DOHH2 (cell line): ENCODE measurements at regions not wholly inside any gene's neighbourhood (a gene's known extent, or its start where the extent isn't known, plus 50 kb on each side); places are given as distances from the start of the nearest gene placed in this dataset.

Experiments
- H3F3A ChIP-seq: fragments of 200-600 bp; sonication (generic), shearing (Covaris generic); 2 replicates; pipeline ENCODE4 v1.6.0; 2016; ENCODE audit warnings: antibody characterized with exemption, mild to moderate bottlenecking; ENCODE audit not compliant: control insufficient read depth, insufficient read depth
- H3K27ac ChIP-seq: fragments of 200-600 bp; sonication (generic); 2 replicates; pipeline ENCODE4 v1.5.1; 2014; ENCODE audit warnings: low read depth, mild to moderate bottlenecking, low read length, moderate library complexity
- H3K27me3 ChIP-seq: fragments of 200-600 bp; sonication (generic); 2 replicates; pipeline ENCODE4 v1.6.1; 2014; ENCODE audit warnings: mild to moderate bottlenecking, low read length, mixed read lengths; ENCODE audit not compliant: control insufficient read depth
- H3K36me3 ChIP-seq: fragments of 200-600 bp; sonication (generic); 2 replicates; pipeline ENCODE4 v1.6.1; 2014; ENCODE audit warnings: mild to moderate bottlenecking, low read length, moderate library complexity, mixed read lengths; ENCODE audit not compliant: control insufficient read depth
- H3K4me1 ChIP-seq: fragments of 200-600 bp; sonication (generic); 2 replicates; pipeline ENCODE4 v1.6.1; 2014; ENCODE audit warnings: mild to moderate bottlenecking, low read length, mixed read lengths; ENCODE audit not compliant: control insufficient read depth
- H3K4me2 ChIP-seq: fragments of 200-600 bp; sonication (generic); 2 replicates; pipeline ENCODE4 v1.6.0; 2014; ENCODE audit warnings: mild to moderate bottlenecking, low read length, moderate library complexity
- H3K4me3 ChIP-seq: fragments of 200-600 bp; sonication (generic); 2 replicates; pipeline ENCODE4 v1.5.1; 2014; ENCODE audit warnings: mild to moderate bottlenecking, low read length, mixed read lengths
- H3K79me2 ChIP-seq: fragments of 200-600 bp; sonication (generic); 2 replicates; pipeline ENCODE4 v1.6.1; 2014; ENCODE audit warnings: mild to moderate bottlenecking, low read length, mixed read lengths; ENCODE audit not compliant: control insufficient read depth
- H3K9me2 ChIP-seq: fragments of 200-600 bp; sonication (generic); replicated peaks from 2 replicates; pipeline ENCODE4 v1.6.1; 2014; ENCODE audit warnings: mild to moderate bottlenecking, low read length, mixed read lengths; ENCODE audit not compliant: control insufficient read depth
- H3K9me3 ChIP-seq: fragments of 200-600 bp; sonication (generic); 2 replicates; pipeline ENCODE4 v1.6.1; 2014; ENCODE audit warnings: antibody characterized with exemption, low read length, mixed read lengths; ENCODE audit not compliant: control insufficient read depth, insufficient read depth
- H4K20me1 ChIP-seq: fragments of 200-600 bp; sonication (generic); 2 replicates; pipeline ENCODE4 v1.6.0; 2014; ENCODE audit warnings: low read depth, mild to moderate bottlenecking, antibody characterized with exemption, low read length, moderate library complexity; ENCODE audit not compliant: control insufficient read depth, insufficient read depth
- EZH2phosphoT487 ChIP-seq: fragments of 200-600 bp; sonication (generic); IDR thresholded peaks from 2 replicates; pipeline ENCODE4 v1.6.1; 2017; ENCODE audit warnings: borderline replicate concordance, mild to moderate bottlenecking, antibody characterized with exemption, low read length, moderate library complexity, mixed read lengths
- TF ChIP-seq, protein P1 (sequence below): fragments of 200-600 bp; sonication (generic); IDR thresholded peaks from one replicate; pipeline ENCODE4 v1.5.1; 2014; ENCODE audit warnings: antibody characterized with exemption, mild to moderate bottlenecking, low read depth, low read length; ENCODE audit not compliant: poor library complexity, severe bottlenecking

DNA sequence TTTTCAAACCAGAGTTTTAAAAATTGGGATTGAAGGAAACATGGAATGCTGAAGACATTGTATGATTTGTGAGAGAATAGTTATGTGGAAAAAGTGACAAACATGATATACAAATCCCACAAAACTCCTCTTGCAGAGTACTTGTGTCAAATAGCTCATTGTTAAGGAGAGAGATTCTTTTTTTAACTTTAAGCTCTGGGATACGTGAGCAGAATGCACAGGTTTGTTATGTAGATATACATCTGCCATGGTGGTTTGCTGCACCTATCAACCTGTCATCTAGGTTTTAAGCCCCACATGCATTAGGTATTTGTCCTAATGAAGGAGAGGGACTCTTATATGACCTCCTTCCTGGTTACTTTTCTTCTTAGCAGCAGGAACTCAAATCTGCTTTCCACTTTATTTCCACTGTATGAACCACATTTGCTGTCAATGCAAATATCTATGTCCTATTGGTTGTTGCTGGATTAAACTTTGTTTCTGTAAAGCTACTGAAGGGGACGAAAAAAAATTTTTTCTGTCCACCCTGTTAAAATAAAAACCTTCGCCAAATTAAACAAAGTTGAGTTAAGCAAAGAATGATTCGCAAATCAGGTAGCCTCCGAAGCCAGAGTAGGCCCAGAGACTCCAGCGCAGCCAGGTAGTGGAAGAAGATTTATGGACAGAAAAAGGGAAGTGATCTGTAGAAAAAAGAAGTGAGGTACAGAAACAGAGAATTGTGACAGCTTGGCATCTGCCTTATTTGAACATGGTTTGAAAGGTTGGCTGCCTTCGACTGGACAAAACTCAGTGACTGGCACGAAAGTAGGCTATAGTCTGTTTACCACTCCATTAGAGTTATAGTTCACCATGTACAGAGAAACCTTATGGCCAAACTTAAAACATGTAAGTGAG lies 430.1 kb upstream of the CHST9 start:
- no peak overlapping the region for H3K4me3 ChIP-seq
- H3K4me2 ChIP-seq = no peak overlapping the region
- no peaks in the 10 kb centered on the region for H3K9me2 ChIP-seq
- H3K4me1 ChIP-seq = no peaks in the 10 kb centered on the region
- H3F3A ChIP-seq = no peaks in the 10 kb centered on the region
- no peaks in the 10 kb centered on the region for H3K36me3 ChIP-seq
- H3K79me2 ChIP-seq = no peaks in the 10 kb centered on the region
- no peaks in the 10 kb centered on the region for H3K9me3 ChIP-seq
- no peaks in the 10 kb centered on the region for H3K27me3 ChIP-seq
- no peak overlapping the region for H3K27ac ChIP-seq
- TF ChIP-seq, protein P1, sequence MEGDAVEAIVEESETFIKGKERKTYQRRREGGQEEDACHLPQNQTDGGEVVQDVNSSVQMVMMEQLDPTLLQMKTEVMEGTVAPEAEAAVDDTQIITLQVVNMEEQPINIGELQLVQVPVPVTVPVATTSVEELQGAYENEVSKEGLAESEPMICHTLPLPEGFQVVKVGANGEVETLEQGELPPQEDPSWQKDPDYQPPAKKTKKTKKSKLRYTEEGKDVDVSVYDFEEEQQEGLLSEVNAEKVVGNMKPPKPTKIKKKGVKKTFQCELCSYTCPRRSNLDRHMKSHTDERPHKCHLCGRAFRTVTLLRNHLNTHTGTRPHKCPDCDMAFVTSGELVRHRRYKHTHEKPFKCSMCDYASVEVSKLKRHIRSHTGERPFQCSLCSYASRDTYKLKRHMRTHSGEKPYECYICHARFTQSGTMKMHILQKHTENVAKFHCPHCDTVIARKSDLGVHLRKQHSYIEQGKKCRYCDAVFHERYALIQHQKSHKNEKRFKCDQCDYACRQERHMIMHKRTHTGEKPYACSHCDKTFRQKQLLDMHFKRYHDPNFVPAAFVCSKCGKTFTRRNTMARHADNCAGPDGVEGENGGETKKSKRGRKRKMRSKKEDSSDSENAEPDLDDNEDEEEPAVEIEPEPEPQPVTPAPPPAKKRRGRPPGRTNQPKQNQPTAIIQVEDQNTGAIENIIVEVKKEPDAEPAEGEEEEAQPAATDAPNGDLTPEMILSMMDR = no peak
- no peak for TF ChIP-seq EZH2phosphoT487
- H4K20me1 ChIP-seq = no peaks in the 10 kb centered on the region

- Histone ChIP-seq H3K4me3 (no peak overlapping the region), H3K9me2 (no peaks in the 10 kb centered on the region), H3K27me3 (no peaks in the 10 kb centered on the region), H3F3A (no peaks in the 10 kb centered on the region), H3K4me1 (no peaks in the 10 kb centered on the region), H4K20me1 (no peaks in the 10 kb centered on the region), H3K9me3 (no peaks in the 10 kb centered on the region), H3K4me2 (no peak overlapping the region), H3K36me3 (no peaks in the 10 kb centered on the region), H3K27ac (no peak overlapping the region), H3K79me2 (no peaks in the 10 kb centered on the region)
- TF ChIP-seq EZH2phosphoT487 = no peak
- TF ChIP-seq, protein P1 = no peak
Observed at GRCh38 chr18:27609221-27609620, 424.1 kb upstream of the CHST9 start.

- Histone ChIP-seq H3K27ac (no peak overlapping the region), H4K20me1 (no peaks in the 10 kb centered on the region), H3K9me3 (no peaks in the 10 kb centered on the region), H3K9me2 (no peaks in the 10 kb centered on the region), H3K79me2 (no peaks in the 10 kb centered on the region), H3K4me3 (no peak overlapping the region), H3K36me3 (no peaks in the 10 kb centered on the region), H3F3A (no peaks in the 10 kb centered on the region), H3K4me2 (no peak overlapping the region), H3K27me3 (no peaks in the 10 kb centered on the region), H3K4me1 (no peaks in the 10 kb centered on the region)
- no peak for TF ChIP-seq EZH2phosphoT487
- TF ChIP-seq, protein P1 = peak; percentile 65
Observed at GRCh38 chr18:27608742-27609141, 423.6 kb upstream of the CHST9 start.
